HFFc6 (cell line): ENCODE measurements at regions not wholly inside any gene's neighbourhood (a gene's known extent, or its start where the extent isn't known, plus 50 kb on each side); places are given as distances from the start of the nearest gene placed in this dataset.

Source experiments
- DNase-seq: peaks from one replicate; pipeline ENCODE4 v3.0.0-alpha.2; 2018
- H3K27ac Mint-ChIP-seq: 2 replicates; pipeline ENCODE4 v1.8.0; 2020; ENCODE audit warnings: mild to moderate bottlenecking, mixed read lengths
- H3K27me3 Mint-ChIP-seq: 2 replicates; pipeline ENCODE4 v1.8.0; 2021; ENCODE audit warnings: mild to moderate bottlenecking, moderate library complexity, mixed read lengths; ENCODE audit not compliant: insufficient read depth
- H3K36me3 Mint-ChIP-seq: 2 replicates; pipeline ENCODE4 v1.8.0; 2021; ENCODE audit warnings: low read depth, mixed read lengths
- H3K4me1 Mint-ChIP-seq: 2 replicates; pipeline ENCODE4 v1.8.0; 2020; ENCODE audit warnings: low read depth, mixed read lengths
- H3K4me3 Mint-ChIP-seq: 2 replicates; pipeline ENCODE4 v1.8.0; 2020; ENCODE audit warnings: mild to moderate bottlenecking, moderate library complexity, mixed read lengths
- H3K9me3 Mint-ChIP-seq: 2 replicates; pipeline ENCODE4 v1.8.0; 2020; ENCODE audit warnings: mild to moderate bottlenecking, mixed read lengths
- TF ChIP-seq, protein P1 (sequence below): fragments of 200-600 bp; sonication (generic); IDR thresholded peaks from 2 replicates; pipeline ENCODE4 v1.5.0; 2021; ENCODE audit warnings: antibody characterized with exemption, mild to moderate bottlenecking

DNA sequence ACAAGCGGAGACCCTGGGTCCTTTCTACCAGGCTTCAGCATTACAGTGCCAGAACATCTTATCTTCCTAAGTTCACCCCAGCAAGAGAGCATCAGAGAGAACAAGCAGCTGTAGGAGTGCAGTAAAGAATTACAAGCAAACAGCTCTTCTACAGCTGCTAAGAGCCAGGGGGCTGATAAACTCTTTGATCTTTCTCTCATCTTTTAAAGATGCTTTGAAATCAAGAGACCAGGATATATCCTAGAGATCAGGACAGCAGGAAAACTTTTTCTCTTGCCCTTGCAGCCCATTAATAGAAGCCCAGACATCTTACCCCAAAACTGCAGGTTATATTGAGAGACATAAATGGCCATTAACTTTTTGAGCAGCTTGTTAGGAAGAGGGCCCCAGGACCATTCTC is 198.1 kb downstream of the RSL24D1 start:
- peaks cover 58% of the 10 kb centered on the region for H3K9me3 Mint-ChIP-seq
- no peak overlapping the region for H3K27ac Mint-ChIP-seq
- H3K27me3 Mint-ChIP-seq, result peaks cover 2% of the 10 kb centered on the region; the same call in 1 of the 2 replicates
- DNase-seq, result no peak
- 0 out of 2 replicates have a peak, but pooled peaks cover under 1% of the 10 kb centered on the region for H3K36me3 Mint-ChIP-seq
- no peak overlapping the region for H3K4me3 Mint-ChIP-seq
- H3K4me1 Mint-ChIP-seq, result no peaks in the 10 kb centered on the region
- TF ChIP-seq, protein P1, sequence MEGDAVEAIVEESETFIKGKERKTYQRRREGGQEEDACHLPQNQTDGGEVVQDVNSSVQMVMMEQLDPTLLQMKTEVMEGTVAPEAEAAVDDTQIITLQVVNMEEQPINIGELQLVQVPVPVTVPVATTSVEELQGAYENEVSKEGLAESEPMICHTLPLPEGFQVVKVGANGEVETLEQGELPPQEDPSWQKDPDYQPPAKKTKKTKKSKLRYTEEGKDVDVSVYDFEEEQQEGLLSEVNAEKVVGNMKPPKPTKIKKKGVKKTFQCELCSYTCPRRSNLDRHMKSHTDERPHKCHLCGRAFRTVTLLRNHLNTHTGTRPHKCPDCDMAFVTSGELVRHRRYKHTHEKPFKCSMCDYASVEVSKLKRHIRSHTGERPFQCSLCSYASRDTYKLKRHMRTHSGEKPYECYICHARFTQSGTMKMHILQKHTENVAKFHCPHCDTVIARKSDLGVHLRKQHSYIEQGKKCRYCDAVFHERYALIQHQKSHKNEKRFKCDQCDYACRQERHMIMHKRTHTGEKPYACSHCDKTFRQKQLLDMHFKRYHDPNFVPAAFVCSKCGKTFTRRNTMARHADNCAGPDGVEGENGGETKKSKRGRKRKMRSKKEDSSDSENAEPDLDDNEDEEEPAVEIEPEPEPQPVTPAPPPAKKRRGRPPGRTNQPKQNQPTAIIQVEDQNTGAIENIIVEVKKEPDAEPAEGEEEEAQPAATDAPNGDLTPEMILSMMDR, result no peak

DNA sequence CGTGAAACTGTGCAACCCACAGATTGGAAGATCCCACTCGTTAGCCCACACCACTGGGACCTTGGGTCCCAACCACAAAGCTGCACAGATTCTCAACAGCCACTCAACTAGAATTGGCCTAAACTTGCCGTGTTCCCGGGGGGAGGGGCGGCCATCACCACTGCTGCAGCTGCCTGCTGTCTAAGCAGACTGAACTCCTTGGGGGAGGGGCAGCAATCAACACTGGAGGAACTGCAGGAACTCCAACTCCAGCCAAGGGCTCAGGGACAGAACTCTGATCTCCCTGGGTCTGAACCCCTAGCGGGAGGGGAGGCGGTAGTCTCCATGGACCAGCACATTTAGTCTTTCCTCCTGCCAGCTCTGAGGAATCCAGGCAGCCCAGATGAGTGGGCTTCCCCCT is 205.9 kb downstream of the RSL24D1 start:
- Mint-ChIP-seq H3K4me1 (no peaks in the 10 kb centered on the region), H3K27me3 (no peaks in the 10 kb centered on the region; the same call in 1 of the 2 replicates), H3K9me3 (peaks cover 66% of the 10 kb centered on the region), H3K36me3 (peaks cover 5% of the 10 kb centered on the region; the same call in 1 of the 2 replicates), H3K4me3 (no peak overlapping the region), H3K27ac (no peak overlapping the region)
- no peak for DNase-seq
- TF ChIP-seq, protein P1, result no peak

DNA sequence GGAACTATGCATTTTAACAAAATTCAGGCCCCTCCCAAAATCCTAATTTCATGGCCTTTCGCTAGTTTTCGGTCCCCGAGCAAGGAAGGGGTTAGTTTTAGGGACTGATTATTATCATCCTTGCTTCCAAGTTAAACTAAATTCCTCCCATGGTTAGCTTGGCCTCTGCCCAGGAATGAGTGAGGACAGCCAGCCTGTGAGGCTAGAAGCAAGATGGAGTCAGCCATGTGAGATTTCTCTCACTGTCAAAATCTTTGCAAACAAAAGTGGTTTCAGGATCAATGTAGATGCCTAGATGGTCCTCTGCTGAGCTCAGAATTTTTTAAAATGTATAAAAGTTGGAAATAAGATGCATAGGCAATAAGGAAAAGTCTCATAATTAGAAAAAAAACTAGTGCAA is 208.9 kb downstream of the RSL24D1 start:
- H3K4me3 Mint-ChIP-seq, result no peak overlapping the region
- no peak overlapping the region for H3K27ac Mint-ChIP-seq
- peaks cover 62% of the 10 kb centered on the region for H3K9me3 Mint-ChIP-seq
- H3K4me1 Mint-ChIP-seq, result no peaks in the 10 kb centered on the region
- no peaks in the 10 kb centered on the region; the same call in 1 of the 2 replicates for H3K27me3 Mint-ChIP-seq
- TF ChIP-seq, protein P1, result no peak
- no peak for DNase-seq
- H3K36me3 Mint-ChIP-seq, result no peaks in the 10 kb centered on the region; the same call in 1 of the 2 replicates

DNA sequence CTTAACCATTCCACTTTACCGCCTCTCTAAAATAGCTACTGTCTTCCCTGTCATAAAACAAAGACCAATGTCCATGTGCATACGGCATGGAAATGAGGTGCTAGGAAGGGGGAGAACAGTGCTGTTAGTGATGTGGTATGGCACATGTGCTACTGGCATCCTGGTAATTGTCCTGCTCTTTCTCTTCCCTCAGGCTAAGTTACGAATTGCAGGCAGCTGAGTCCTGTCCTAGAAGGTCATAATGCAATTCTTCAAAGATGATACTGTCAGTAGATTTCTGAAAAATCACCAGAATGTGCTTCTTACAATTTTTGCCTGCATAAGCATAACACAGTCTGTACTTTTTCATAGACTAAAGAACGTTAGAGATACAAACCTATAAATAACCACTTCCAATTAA is 216.8 kb downstream of the RSL24D1 start:
- H3K9me3 Mint-ChIP-seq, result peaks cover 42% of the 10 kb centered on the region
- H3K4me1 Mint-ChIP-seq, result no peaks in the 10 kb centered on the region
- no peaks in the 10 kb centered on the region; the same call in 1 of the 2 replicates for H3K27me3 Mint-ChIP-seq
- H3K27ac Mint-ChIP-seq, result no peak overlapping the region
- TF ChIP-seq, protein P1, result no peak
- no peaks in the 10 kb centered on the region for H3K36me3 Mint-ChIP-seq
- DNase-seq, result no peak
- H3K4me3 Mint-ChIP-seq, result no peak overlapping the region

DNA sequence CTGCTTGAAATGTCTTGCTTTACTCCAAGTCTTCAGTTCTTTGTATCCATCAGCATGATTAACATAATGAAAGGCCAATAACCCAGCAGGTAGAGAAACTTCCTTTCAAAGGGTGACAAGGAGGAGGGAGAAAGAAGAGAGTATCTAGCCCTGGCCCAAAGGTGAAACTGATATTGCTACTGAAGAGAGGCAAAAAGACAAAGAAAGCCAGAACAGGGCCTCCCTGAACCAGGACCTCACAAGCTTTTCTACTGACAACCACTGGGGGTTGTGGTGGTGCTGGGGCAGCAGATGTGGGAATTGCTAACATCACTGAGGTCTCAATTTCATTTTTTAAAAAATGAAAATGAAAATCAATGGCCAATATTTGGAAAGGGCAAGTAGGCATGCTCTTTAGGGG is 234.1 kb downstream of the RSL24D1 start:
- H3K27ac Mint-ChIP-seq, result no peak overlapping the region
- H3K4me1 Mint-ChIP-seq, result no peaks in the 10 kb centered on the region
- TF ChIP-seq, protein P1, result no peak
- DNase-seq, result no peak
- no peaks in the 10 kb centered on the region for H3K36me3 Mint-ChIP-seq
- no peak overlapping the region for H3K4me3 Mint-ChIP-seq
- H3K9me3 Mint-ChIP-seq, result peaks cover 74% of the 10 kb centered on the region
- H3K27me3 Mint-ChIP-seq, result no peaks in the 10 kb centered on the region

DNA sequence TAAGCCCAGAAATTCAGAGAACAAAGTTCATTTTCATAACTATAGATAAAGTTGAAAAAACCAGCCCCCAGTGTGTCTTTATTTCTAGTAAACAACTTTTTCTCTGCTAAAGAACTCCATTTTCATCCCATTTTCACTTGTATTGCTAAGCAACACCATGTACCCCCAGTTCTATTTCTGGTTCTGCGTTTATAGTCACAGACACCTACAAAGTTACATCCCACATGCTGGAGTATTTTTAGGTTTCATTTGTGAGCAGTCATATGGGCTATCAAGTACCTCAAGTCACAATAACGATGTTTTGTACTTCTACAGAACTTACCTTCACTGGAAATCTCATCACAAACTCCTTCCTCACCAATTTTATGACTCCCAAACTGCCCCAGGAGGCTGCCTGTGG is 236.5 kb downstream of the RSL24D1 start:
- DNase-seq, result no peak
- H3K4me3 Mint-ChIP-seq, result no peak overlapping the region
- H3K27ac Mint-ChIP-seq, result no peak overlapping the region
- TF ChIP-seq, protein P1, result no peak
- no peaks in the 10 kb centered on the region for H3K4me1 Mint-ChIP-seq
- no peaks in the 10 kb centered on the region for H3K36me3 Mint-ChIP-seq
- H3K27me3 Mint-ChIP-seq, result no peaks in the 10 kb centered on the region
- peaks cover 67% of the 10 kb centered on the region for H3K9me3 Mint-ChIP-seq
